SK-N-SH treated with all-trans-retinoic acid at 6 μM for 48 hours (cell line): ENCODE measurements at regions not wholly inside any gene's neighbourhood (a gene's known extent, or its start where the extent isn't known, plus 50 kb on each side); places are given as distances from the start of the nearest gene placed in this dataset.

ENCODE experiments used
- ATAC-seq: fragments of 200-7000 bp; cut with Tn5 transposase; 3 replicates; pipeline ENCODE4 v1.9.1; 2020; ENCODE audit warnings: mild to moderate bottlenecking, moderate library complexity
- ARNTL ChIP-seq: fragments of 450-650 bp; formaldehyde crosslinking; IDR thresholded peaks from 2 replicates; pipeline ENCODE4 v1.5.0; 2020; ENCODE audit warnings: low read depth, mild to moderate bottlenecking, moderate library complexity, borderline replicate concordance
- BACH2 ChIP-seq: fragments of 250-450 bp; sonication (Bioruptor Pico); IDR thresholded peaks from 2 replicates; pipeline ENCODE4 v1.9.0; 2021; ENCODE audit warnings: mild to moderate bottlenecking, borderline replicate concordance
- CSDC2 ChIP-seq: fragments of 250-450 bp; sonication (Bioruptor Pico); IDR thresholded peaks from 2 replicates; pipeline ENCODE4 v1.5.0; 2020; ENCODE audit warnings: mild to moderate bottlenecking, moderate library complexity
- ESRRG ChIP-seq: fragments of 250-450 bp; sonication (Bioruptor Pico); IDR thresholded peaks from 2 replicates; pipeline ENCODE4 v1.6.1; 2021; ENCODE audit warnings: mild to moderate bottlenecking
- ISL1 ChIP-seq: fragments of 250-450 bp; sonication (Bioruptor Pico); IDR thresholded peaks from 2 replicates; pipeline ENCODE4 v2.1.2; 2022; ENCODE audit warnings: mild to moderate bottlenecking, moderate library complexity
- OSR1 ChIP-seq: fragments of 250-450 bp; sonication (Bioruptor Pico); IDR thresholded peaks from 2 replicates; pipeline ENCODE4 v1.8.0; 2022; ENCODE audit warnings: moderate library complexity, mild to moderate bottlenecking, inconsistent platforms
- POU6F1 ChIP-seq: fragments of 250-450 bp; sonication (Bioruptor Pico); IDR thresholded peaks from 2 replicates; pipeline ENCODE4 v1.8.0; 2021; ENCODE audit warnings: low read depth, mild to moderate bottlenecking, moderate library complexity, borderline replicate concordance
- PPARA ChIP-seq: fragments of 250-450 bp; sonication (Bioruptor Pico); IDR thresholded peaks from 2 replicates; pipeline ENCODE4 v1.5.0; 2020; ENCODE audit warnings: mild to moderate bottlenecking, borderline replicate concordance
- RARB ChIP-seq: fragments of 250-450 bp; sonication (Bioruptor Pico); IDR thresholded peaks from 2 replicates; pipeline ENCODE4 v1.8.0; 2021; ENCODE audit warnings: mild to moderate bottlenecking, moderate library complexity
- SNAI2 ChIP-seq: fragments of 250-450 bp; sonication (Bioruptor Pico); IDR thresholded peaks from 2 replicates; pipeline ENCODE4 v1.5.0; 2020; ENCODE audit warnings: mild to moderate bottlenecking, moderate library complexity
- TOX ChIP-seq: fragments of 250-450 bp; sonication (Bioruptor Pico); IDR thresholded peaks from 2 replicates; pipeline ENCODE4 v1.8.0; 2021; ENCODE audit warnings: mild to moderate bottlenecking, moderate library complexity, borderline replicate concordance
- TSHZ2 ChIP-seq: fragments of 250-450 bp; sonication (Bioruptor Pico); IDR thresholded peaks from 2 replicates; pipeline ENCODE4 v1.5.0; 2020; ENCODE audit warnings: mild to moderate bottlenecking, moderate library complexity
- ZC3H10 ChIP-seq: fragments of 250-450 bp; sonication (Bioruptor Pico); IDR thresholded peaks from 2 replicates; pipeline ENCODE4 v1.5.1; 2021; ENCODE audit warnings: mild to moderate bottlenecking, moderate library complexity
- ZFP3 ChIP-seq: fragments of 250-450 bp; sonication (Bioruptor Pico); IDR thresholded peaks from 2 replicates; pipeline ENCODE4 v1.5.0; 2020; ENCODE audit warnings: mild to moderate bottlenecking, moderate library complexity
- ZFP30 ChIP-seq: fragments of 450-650 bp; formaldehyde crosslinking; IDR thresholded peaks from 2 replicates; pipeline ENCODE4 v1.5.0; 2022; ENCODE audit warnings: mild to moderate bottlenecking, moderate library complexity
- ZNF565 ChIP-seq: fragments of 450-650 bp; formaldehyde crosslinking; conservative IDR thresholded peaks from 2 replicates; pipeline ENCODE4 v1.5.0; 2020; ENCODE audit warnings: low read depth, mild to moderate bottlenecking, moderate library complexity
- ZNF70 ChIP-seq: fragments of 450-650 bp; formaldehyde crosslinking; IDR thresholded peaks from 2 replicates; pipeline ENCODE4 v1.5.0; 2020; ENCODE audit warnings: mild to moderate bottlenecking, moderate library complexity
- ZNF8 ChIP-seq: fragments of 450-650 bp; formaldehyde crosslinking; IDR thresholded peaks from 2 replicates; pipeline ENCODE4 v1.5.0; 2020; ENCODE audit warnings: mild to moderate bottlenecking, moderate library complexity
- TF ChIP-seq, protein P1 (sequence below): fragments of 250-450 bp; sonication (Bioruptor Pico); IDR thresholded peaks from 2 replicates; pipeline ENCODE4 v1.5.1; 2020; ENCODE audit warnings: low read depth, mild to moderate bottlenecking, moderate library complexity
- TF ChIP-seq, protein P2 (sequence below): fragments of 250-450 bp; sonication (Bioruptor Pico); IDR thresholded peaks from 2 replicates; pipeline ENCODE4 v1.5.1; 2021; ENCODE audit warnings: mild to moderate bottlenecking, moderate library complexity
- TF ChIP-seq, protein P3 (sequence below): fragments of 250-450 bp; sonication (Bioruptor Pico); IDR thresholded peaks from 2 replicates; pipeline ENCODE4 v1.8.0; 2020; ENCODE audit warnings: mild to moderate bottlenecking, moderate library complexity, borderline replicate concordance

DNA sequence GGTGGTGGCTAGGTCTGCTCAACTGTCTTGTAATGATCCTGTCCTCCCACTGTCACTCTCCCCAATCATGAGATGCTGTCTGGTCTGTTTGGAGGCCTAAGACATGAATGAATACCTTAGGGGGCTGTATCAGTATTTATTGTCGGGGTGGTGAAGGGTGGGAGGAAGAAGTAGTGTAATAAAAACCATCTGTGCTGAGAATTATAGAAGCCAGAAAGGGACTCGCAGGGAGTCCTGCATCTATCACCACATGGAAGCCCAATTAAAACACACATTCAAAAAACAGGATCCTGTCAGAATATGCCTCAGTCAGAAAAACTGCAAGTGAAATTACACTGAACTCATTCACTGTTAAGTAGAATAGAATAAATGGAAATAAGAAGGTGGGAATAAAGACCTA, 1134.3 kb upstream of the C9orf72 start:
- no peak for ATAC-seq
- no peak for TF ChIP-seq ARNTL (CRISPR knock-in tag)
- no peak for TF ChIP-seq ZNF565 (CRISPR knock-in tag)
- TF ChIP-seq, protein P1, sequence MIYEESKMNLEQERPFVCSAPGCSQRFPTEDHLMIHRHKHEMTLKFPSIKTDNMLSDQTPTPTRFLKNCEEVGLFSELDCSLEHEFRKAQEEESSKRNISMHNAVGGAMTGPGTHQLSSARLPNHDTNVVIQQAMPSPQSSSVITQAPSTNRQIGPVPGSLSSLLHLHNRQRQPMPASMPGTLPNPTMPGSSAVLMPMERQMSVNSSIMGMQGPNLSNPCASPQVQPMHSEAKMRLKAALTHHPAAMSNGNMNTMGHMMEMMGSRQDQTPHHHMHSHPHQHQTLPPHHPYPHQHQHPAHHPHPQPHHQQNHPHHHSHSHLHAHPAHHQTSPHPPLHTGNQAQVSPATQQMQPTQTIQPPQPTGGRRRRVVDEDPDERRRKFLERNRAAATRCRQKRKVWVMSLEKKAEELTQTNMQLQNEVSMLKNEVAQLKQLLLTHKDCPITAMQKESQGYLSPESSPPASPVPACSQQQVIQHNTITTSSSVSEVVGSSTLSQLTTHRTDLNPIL: no peak
- TF ChIP-seq OSR1 (CRISPR knock-in tag): no peak
- TF ChIP-seq ZNF8 (CRISPR knock-in tag): no peak
- TF ChIP-seq TSHZ2 (CRISPR knock-in tag): no peak
- no peak for TF ChIP-seq ZNF70 (CRISPR knock-in tag)
- TF ChIP-seq, protein P2, sequence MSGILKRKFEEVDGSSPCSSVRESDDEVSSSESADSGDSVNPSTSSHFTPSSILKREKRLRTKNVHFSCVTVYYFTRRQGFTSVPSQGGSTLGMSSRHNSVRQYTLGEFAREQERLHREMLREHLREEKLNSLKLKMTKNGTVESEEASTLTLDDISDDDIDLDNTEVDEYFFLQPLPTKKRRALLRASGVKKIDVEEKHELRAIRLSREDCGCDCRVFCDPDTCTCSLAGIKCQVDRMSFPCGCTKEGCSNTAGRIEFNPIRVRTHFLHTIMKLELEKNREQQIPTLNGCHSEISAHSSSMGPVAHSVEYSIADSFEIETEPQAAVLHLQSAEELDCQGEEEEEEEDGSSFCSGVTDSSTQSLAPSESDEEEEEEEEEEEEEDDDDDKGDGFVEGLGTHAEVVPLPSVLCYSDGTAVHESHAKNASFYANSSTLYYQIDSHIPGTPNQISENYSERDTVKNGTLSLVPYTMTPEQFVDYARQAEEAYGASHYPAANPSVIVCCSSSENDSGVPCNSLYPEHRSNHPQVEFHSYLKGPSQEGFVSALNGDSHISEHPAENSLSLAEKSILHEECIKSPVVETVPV (CRISPR knock-in tag): no peak
- no peak for TF ChIP-seq TOX (CRISPR knock-in tag)
- TF ChIP-seq BACH2 (CRISPR knock-in tag): no peak
- TF ChIP-seq ZFP30 (CRISPR knock-in tag): no peak
- TF ChIP-seq POU6F1 (CRISPR knock-in tag): no peak
- no peak for TF ChIP-seq ZC3H10 (CRISPR knock-in tag)

GRCh38 chr9:28714188-28714587, 1140.9 kb upstream of the C9orf72 start:
- TF ChIP-seq ZC3H10 (CRISPR knock-in tag) (no peak), ZFP3 (CRISPR knock-in tag) (no peak), ISL1 (CRISPR knock-in tag) (no peak), TSHZ2 (CRISPR knock-in tag) (no peak), ESRRG (CRISPR knock-in tag) (no peak), TOX (CRISPR knock-in tag) (no peak), ZNF565 (CRISPR knock-in tag) (no peak), SNAI2 (CRISPR knock-in tag) (no peak), ZNF8 (CRISPR knock-in tag) (no peak), BACH2 (CRISPR knock-in tag) (no peak), CSDC2 (CRISPR knock-in tag) (no peak), PPARA (CRISPR knock-in tag) (no peak), RARB (CRISPR knock-in tag) (no peak)
- TF ChIP-seq, protein P2 (CRISPR knock-in tag): no peak
- TF ChIP-seq, protein P3, sequence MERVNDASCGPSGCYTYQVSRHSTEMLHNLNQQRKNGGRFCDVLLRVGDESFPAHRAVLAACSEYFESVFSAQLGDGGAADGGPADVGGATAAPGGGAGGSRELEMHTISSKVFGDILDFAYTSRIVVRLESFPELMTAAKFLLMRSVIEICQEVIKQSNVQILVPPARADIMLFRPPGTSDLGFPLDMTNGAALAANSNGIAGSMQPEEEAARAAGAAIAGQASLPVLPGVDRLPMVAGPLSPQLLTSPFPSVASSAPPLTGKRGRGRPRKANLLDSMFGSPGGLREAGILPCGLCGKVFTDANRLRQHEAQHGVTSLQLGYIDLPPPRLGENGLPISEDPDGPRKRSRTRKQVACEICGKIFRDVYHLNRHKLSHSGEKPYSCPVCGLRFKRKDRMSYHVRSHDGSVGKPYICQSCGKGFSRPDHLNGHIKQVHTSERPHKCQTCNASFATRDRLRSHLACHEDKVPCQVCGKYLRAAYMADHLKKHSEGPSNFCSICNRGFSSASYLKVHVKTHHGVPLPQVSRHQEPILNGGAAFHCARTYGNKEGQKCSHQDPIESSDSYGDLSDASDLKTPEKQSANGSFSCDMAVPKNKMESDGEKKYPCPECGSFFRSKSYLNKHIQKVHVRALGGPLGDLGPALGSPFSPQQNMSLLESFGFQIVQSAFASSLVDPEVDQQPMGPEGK (CRISPR knock-in tag): no peak
- TF ChIP-seq, protein P1: no peak

More at GRCh38 chr9:28714188-28714587, 1140.9 kb upstream of the C9orf72 start:
- no peak for ATAC-seq
